Kidney tubule cell (primary cell): ENCODE measurements at regions not wholly inside any gene's neighbourhood (a gene's known extent, or its start where the extent isn't known, plus 50 kb on each side); places are given as distances from the start of the nearest gene placed in this dataset.

ENCODE experiments used
- DNase-seq: peaks from one replicate; pipeline ENCODE4 v3.0.0-alpha.2; 2018; ENCODE audit warnings: low spot score

- DNase-seq = no peak
Observed at GRCh38 chr11:95690100-95690499, 99.5 kb downstream of the FAM76B start.

- peak; percentile 49 for DNase-seq
Observed at GRCh38 chr11:95688501-95689222, 100.9 kb downstream of the FAM76B start.

GRCh38 chr11:95688015-95688414, 101.6 kb downstream of the FAM76B start:
- DNase-seq = no peak

- DNase-seq = no peak
Observed at GRCh38 chr11:95686265-95686664, 103.3 kb downstream of the FAM76B start.

- DNase-seq = no peak
Observed at GRCh38 chr11:95684701-95685100, 104.9 kb downstream of the FAM76B start.

- DNase-seq = no peak
Observed at GRCh38 chr11:95684170-95684569, 105.4 kb downstream of the FAM76B start.

GRCh38 chr11:95682552-95682951, 107.0 kb downstream of the FAM76B start:
- DNase-seq = peak; percentile 26

GRCh38 chr11:95680169-95680929, 109.2 kb downstream of the FAM76B start:
- DNase-seq = peak; percentile 13

- DNase-seq = no peak
Observed at GRCh38 chr11:95678988-95679387, 110.6 kb downstream of the FAM76B start.

GRCh38 chr11:95676308-95676707, 113.3 kb downstream of the FAM76B start:
- no peak for DNase-seq

GRCh38 chr11:95675585-95675984, 114.0 kb downstream of the FAM76B start:
- DNase-seq = no peak

- DNase-seq = no peak
Observed at GRCh38 chr11:95674657-95675358, 114.8 kb downstream of the FAM76B start.

GRCh38 chr11:95671768-95672167, 117.8 kb downstream of the FAM76B start:
- DNase-seq = no peak

- DNase-seq = no peak
Observed at GRCh38 chr11:95668131-95668530, 121.5 kb downstream of the FAM76B start.

GRCh38 chr11:95661162-95661561, 128.4 kb downstream of the FAM76B start:
- peak; percentile 9 for DNase-seq

- no peak for DNase-seq
Observed at GRCh38 chr11:95660038-95660437, 129.5 kb downstream of the FAM76B start.

GRCh38 chr11:95659088-95659487, 130.5 kb downstream of the FAM76B start:
- DNase-seq = peak; percentile 35

GRCh38 chr11:95655536-95655935, 134.0 kb downstream of the FAM76B start:
- no peak for DNase-seq

- no peak for DNase-seq
Observed at GRCh38 chr11:95653680-95654079, 135.9 kb downstream of the FAM76B start.

- DNase-seq = no peak
Observed at GRCh38 chr11:95653099-95653498, 136.5 kb downstream of the FAM76B start.

- no peak for DNase-seq
Observed at GRCh38 chr11:95652002-95652472, 137.5 kb downstream of the FAM76B start.

- no peak for DNase-seq
Observed at GRCh38 chr11:95650276-95650675, 139.3 kb downstream of the FAM76B start.

GRCh38 chr11:95647871-95648270, 141.7 kb downstream of the FAM76B start:
- no peak for DNase-seq
